Lower lobe of right lung (tissue), 2 donors: ENCODE measurements at regions not wholly inside any gene's neighbourhood (a gene's known extent, or its start where the extent isn't known, plus 50 kb on each side); places are given as distances from the start of the nearest gene placed in this dataset.

Experiments
- ATAC-seq, 2 donors: fragments of 200-7000 bp; cut with Tn5 transposase; one replicate each; pipeline ENCODE4 v1.9.1; 2020 to 2022; ENCODE audit warnings: mild to moderate bottlenecking in 2 of 2, moderate library complexity in 2 of 2
- DNase-seq: peaks from one replicate; pipeline ENCODE4 v3.0.0-alpha.2; 2020
- H3K27ac ChIP-seq: fragments of 200-600 bp; one replicate; pipeline ENCODE4 v1.8.0; 2022
- H3K27me3 ChIP-seq: fragments of 200-600 bp; one replicate; pipeline ENCODE4 v1.8.0; 2022; ENCODE audit warnings: low read depth
- H3K36me3 ChIP-seq: fragments of 200-600 bp; one replicate; pipeline ENCODE4 v1.8.0; 2022; ENCODE audit warnings: mild to moderate bottlenecking
- H3K4me1 ChIP-seq: fragments of 200-600 bp; one replicate; pipeline ENCODE4 v1.8.0; 2022
- H3K4me3 ChIP-seq: fragments of 200-600 bp; one replicate; pipeline ENCODE4 v1.8.0; 2022; ENCODE audit warnings: mild to moderate bottlenecking
- H3K9me3 ChIP-seq: fragments of 200-600 bp; one replicate; pipeline ENCODE4 v1.8.0; 2022
- CTCF ChIP-seq: fragments of 200-600 bp; IDR thresholded peaks from one replicate; pipeline ENCODE4 v1.8.0; 2022; ENCODE audit warnings: antibody characterized with exemption, mild to moderate bottlenecking
- intact Hi-C: fragments of 100-400 bp; cut with DNase I; formaldehyde crosslinking; loops from one replicate; pipeline ENCODE4 v1.11.0; 2022
- donor health status: DM: no; HTN: yes; CAD: no; lungs with severe emphysema.

- no peak for TF ChIP-seq CTCF
Measured at GRCh38 chr9:104286799-104287198, 192.7 kb downstream of the SMC2 start.

GRCh38 chr9:104287253-104287878 lies 193.3 kb downstream of the SMC2 start:
- H3K4me3 ChIP-seq, result no peak overlapping the region
- TF ChIP-seq CTCF, result no peak
- no peaks in the 10 kb centered on the region for H3K27me3 ChIP-seq
- no peak overlapping the region for H3K27ac ChIP-seq
- H3K4me1 ChIP-seq, result no peaks in the 10 kb centered on the region
- H3K9me3 ChIP-seq, result no peaks in the 10 kb centered on the region
- H3K36me3 ChIP-seq, result no peaks in the 10 kb centered on the region
- ATAC-seq, result no peak
- no peak for DNase-seq
- intact Hi-C loops, result no loop called here

More at GRCh38 chr9:104286799-104287198, 192.7 kb downstream of the SMC2 start:
- H3K4me3 ChIP-seq, result no peak overlapping the region
- no peaks in the 10 kb centered on the region for H3K36me3 ChIP-seq
- no peak overlapping the region for H3K27ac ChIP-seq
- ATAC-seq (no peak), DNase-seq (no peak)
- H3K9me3 ChIP-seq, result no peaks in the 10 kb centered on the region
- intact Hi-C loops, result no loop called here
- no peaks in the 10 kb centered on the region for H3K4me1 ChIP-seq
- no peaks in the 10 kb centered on the region for H3K27me3 ChIP-seq

- Histone ChIP-seq H3K27me3 (no peaks in the 10 kb centered on the region), H3K36me3 (no peaks in the 10 kb centered on the region), H3K4me1 (no peaks in the 10 kb centered on the region), H3K4me3 (no peak overlapping the region), H3K9me3 (no peaks in the 10 kb centered on the region), H3K27ac (no peak overlapping the region)
- TF ChIP-seq CTCF, result no peak
- DNase-seq, result no peak
- intact Hi-C loops, result no loop called here
- ATAC-seq, result no peak
Measured at GRCh38 chr9:104293877-104294276, 199.8 kb downstream of the SMC2 start.

GRCh38 chr9:104300124-104300523 lies 203.9 kb upstream of the OR13F1 start:
- intact Hi-C loops, result no loop called here
- DNase-seq, result no peak
- no peak for ATAC-seq
- H3K4me3 ChIP-seq, result no peak overlapping the region
- H3K36me3 ChIP-seq, result no peaks in the 10 kb centered on the region
- peaks cover 7% of the 10 kb centered on the region for H3K4me1 ChIP-seq
- no peak for TF ChIP-seq CTCF
- no peaks in the 10 kb centered on the region for H3K27me3 ChIP-seq
- no peaks in the 10 kb centered on the region for H3K9me3 ChIP-seq
- no peak overlapping the region for H3K27ac ChIP-seq

GRCh38 chr9:104301755-104302154 lies 202.3 kb upstream of the OR13F1 start:
- peaks cover 7% of the 10 kb centered on the region for H3K4me1 ChIP-seq
- H3K27me3 ChIP-seq, result no peaks in the 10 kb centered on the region
- DNase-seq, result no peak
- peak; percentile 43 to 83 for ATAC-seq
- intact Hi-C loops, result no loop called here
- no peak for TF ChIP-seq CTCF
- H3K27ac ChIP-seq, result no peak overlapping the region
- H3K4me3 ChIP-seq, result no peak overlapping the region
- H3K36me3 ChIP-seq, result no peaks in the 10 kb centered on the region
- H3K9me3 ChIP-seq, result no peaks in the 10 kb centered on the region
